SK-N-SH treated with all-trans-retinoic acid at 6 μM for 48 hours (cell line): ENCODE measurements at regions not wholly inside any gene's neighbourhood (a gene's known extent, or its start where the extent isn't known, plus 50 kb on each side); places are given as distances from the start of the nearest gene placed in this dataset.

ENCODE experiments used
- ATAC-seq: fragments of 200-7000 bp; cut with Tn5 transposase; 3 replicates; pipeline ENCODE4 v1.9.1; 2020; ENCODE audit warnings: mild to moderate bottlenecking, moderate library complexity
- ARNTL ChIP-seq: fragments of 450-650 bp; formaldehyde crosslinking; IDR thresholded peaks from 2 replicates; pipeline ENCODE4 v1.5.0; 2020; ENCODE audit warnings: low read depth, mild to moderate bottlenecking, moderate library complexity, borderline replicate concordance
- BACH2 ChIP-seq: fragments of 250-450 bp; sonication (Bioruptor Pico); IDR thresholded peaks from 2 replicates; pipeline ENCODE4 v1.9.0; 2021; ENCODE audit warnings: mild to moderate bottlenecking, borderline replicate concordance
- CSDC2 ChIP-seq: fragments of 250-450 bp; sonication (Bioruptor Pico); IDR thresholded peaks from 2 replicates; pipeline ENCODE4 v1.5.0; 2020; ENCODE audit warnings: mild to moderate bottlenecking, moderate library complexity
- CSRNP3 ChIP-seq: fragments of 250-450 bp; sonication (Bioruptor Pico); IDR thresholded peaks from 2 replicates; pipeline ENCODE4 v1.5.1; 2021; ENCODE audit warnings: mild to moderate bottlenecking, moderate library complexity
- ESRRG ChIP-seq: fragments of 250-450 bp; sonication (Bioruptor Pico); IDR thresholded peaks from 2 replicates; pipeline ENCODE4 v1.6.1; 2021; ENCODE audit warnings: mild to moderate bottlenecking
- GLIS3 ChIP-seq: fragments of 250-450 bp; sonication (Bioruptor Pico); IDR thresholded peaks from 2 replicates; pipeline ENCODE4 v1.5.0; 2020; ENCODE audit warnings: mild to moderate bottlenecking, moderate library complexity
- OSR1 ChIP-seq: fragments of 250-450 bp; sonication (Bioruptor Pico); IDR thresholded peaks from 2 replicates; pipeline ENCODE4 v1.8.0; 2022; ENCODE audit warnings: moderate library complexity, mild to moderate bottlenecking, inconsistent platforms
- PPARA ChIP-seq: fragments of 250-450 bp; sonication (Bioruptor Pico); IDR thresholded peaks from 2 replicates; pipeline ENCODE4 v1.5.0; 2020; ENCODE audit warnings: mild to moderate bottlenecking, borderline replicate concordance
- SNAI2 ChIP-seq: fragments of 250-450 bp; sonication (Bioruptor Pico); IDR thresholded peaks from 2 replicates; pipeline ENCODE4 v1.5.0; 2020; ENCODE audit warnings: mild to moderate bottlenecking, moderate library complexity
- TCF4 ChIP-seq: fragments of 250-450 bp; sonication (Bioruptor Pico); IDR thresholded peaks from 2 replicates; pipeline ENCODE4 v1.8.0; 2021; ENCODE audit warnings: mild to moderate bottlenecking, moderate library complexity, borderline replicate concordance
- TOX ChIP-seq: fragments of 250-450 bp; sonication (Bioruptor Pico); IDR thresholded peaks from 2 replicates; pipeline ENCODE4 v1.8.0; 2021; ENCODE audit warnings: mild to moderate bottlenecking, moderate library complexity, borderline replicate concordance
- TSHZ2 ChIP-seq: fragments of 250-450 bp; sonication (Bioruptor Pico); IDR thresholded peaks from 2 replicates; pipeline ENCODE4 v1.5.0; 2020; ENCODE audit warnings: mild to moderate bottlenecking, moderate library complexity
- ZC3H10 ChIP-seq: fragments of 250-450 bp; sonication (Bioruptor Pico); IDR thresholded peaks from 2 replicates; pipeline ENCODE4 v1.5.1; 2021; ENCODE audit warnings: mild to moderate bottlenecking, moderate library complexity
- ZFP30 ChIP-seq: fragments of 450-650 bp; formaldehyde crosslinking; IDR thresholded peaks from 2 replicates; pipeline ENCODE4 v1.5.0; 2022; ENCODE audit warnings: mild to moderate bottlenecking, moderate library complexity
- ZNF565 ChIP-seq: fragments of 450-650 bp; formaldehyde crosslinking; conservative IDR thresholded peaks from 2 replicates; pipeline ENCODE4 v1.5.0; 2020; ENCODE audit warnings: low read depth, mild to moderate bottlenecking, moderate library complexity
- ZNF70 ChIP-seq: fragments of 450-650 bp; formaldehyde crosslinking; IDR thresholded peaks from 2 replicates; pipeline ENCODE4 v1.5.0; 2020; ENCODE audit warnings: mild to moderate bottlenecking, moderate library complexity
- ZNF8 ChIP-seq: fragments of 450-650 bp; formaldehyde crosslinking; IDR thresholded peaks from 2 replicates; pipeline ENCODE4 v1.5.0; 2020; ENCODE audit warnings: mild to moderate bottlenecking, moderate library complexity
- TF ChIP-seq, protein P1 (sequence below): fragments of 250-450 bp; sonication (Bioruptor Pico); IDR thresholded peaks from 2 replicates; pipeline ENCODE4 v1.8.0; 2021; ENCODE audit warnings: low read depth, mild to moderate bottlenecking, moderate library complexity, borderline replicate concordance
- TF ChIP-seq, protein P2 (sequence below): fragments of 250-450 bp; sonication (Bioruptor Pico); IDR thresholded peaks from 2 replicates; pipeline ENCODE4 v1.5.1; 2020; ENCODE audit warnings: low read depth, mild to moderate bottlenecking, moderate library complexity

GRCh38 chr16:63005356-63005755 lies 969.1 kb upstream of the CDH8 start:
- TF ChIP-seq ZFP30 (CRISPR knock-in tag) (no peak), CSDC2 (CRISPR knock-in tag) (no peak), GLIS3 (CRISPR knock-in tag) (no peak), CSRNP3 (CRISPR knock-in tag) (no peak), ZNF70 (CRISPR knock-in tag) (no peak), SNAI2 (CRISPR knock-in tag) (no peak)
- TF ChIP-seq, protein P1, sequence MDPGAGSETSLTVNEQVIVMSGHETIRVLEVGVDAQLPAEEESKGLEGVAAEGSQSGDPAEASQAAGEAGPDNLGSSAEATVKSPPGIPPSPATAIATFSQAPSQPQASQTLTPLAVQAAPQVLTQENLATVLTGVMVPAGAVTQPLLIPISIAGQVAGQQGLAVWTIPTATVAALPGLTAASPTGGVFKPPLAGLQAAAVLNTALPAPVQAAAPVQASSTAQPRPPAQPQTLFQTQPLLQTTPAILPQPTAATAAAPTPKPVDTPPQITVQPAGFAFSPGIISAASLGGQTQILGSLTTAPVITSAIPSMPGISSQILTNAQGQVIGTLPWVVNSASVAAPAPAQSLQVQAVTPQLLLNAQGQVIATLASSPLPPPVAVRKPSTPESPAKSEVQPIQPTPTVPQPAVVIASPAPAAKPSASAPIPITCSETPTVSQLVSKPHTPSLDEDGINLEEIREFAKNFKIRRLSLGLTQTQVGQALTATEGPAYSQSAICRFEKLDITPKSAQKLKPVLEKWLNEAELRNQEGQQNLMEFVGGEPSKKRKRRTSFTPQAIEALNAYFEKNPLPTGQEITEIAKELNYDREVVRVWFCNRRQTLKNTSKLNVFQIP (CRISPR knock-in tag) = no peak
- TF ChIP-seq, all 23 proteins: peak for 0
- no peak for ATAC-seq

GRCh38 chr16:62989480-62989879 lies 953.2 kb upstream of the CDH8 start:
- no peak for ATAC-seq

DNA sequence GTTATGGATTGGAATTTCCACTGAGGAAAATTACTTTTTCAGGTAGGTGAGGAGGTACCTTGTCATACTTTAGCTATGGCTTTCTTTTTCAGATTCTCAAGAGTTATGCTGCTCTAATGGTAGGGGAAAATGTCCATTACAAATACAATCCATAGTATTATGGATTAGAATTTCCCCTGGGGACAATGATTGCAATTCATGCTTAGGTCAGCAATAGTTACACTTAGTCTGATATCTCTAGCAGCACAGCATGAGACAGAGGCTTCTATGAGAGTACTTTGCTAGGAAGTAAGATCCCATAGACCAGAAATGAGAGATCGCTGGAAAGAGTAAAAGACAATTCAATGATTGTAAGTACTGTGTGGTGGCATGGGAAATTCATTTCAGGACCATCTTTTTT lies 949.5 kb upstream of the CDH8 start:
- ATAC-seq = no peak
- TF ChIP-seq CSDC2 (CRISPR knock-in tag) = no peak
- no peak for TF ChIP-seq TSHZ2 (CRISPR knock-in tag)
- TF ChIP-seq, protein P2, sequence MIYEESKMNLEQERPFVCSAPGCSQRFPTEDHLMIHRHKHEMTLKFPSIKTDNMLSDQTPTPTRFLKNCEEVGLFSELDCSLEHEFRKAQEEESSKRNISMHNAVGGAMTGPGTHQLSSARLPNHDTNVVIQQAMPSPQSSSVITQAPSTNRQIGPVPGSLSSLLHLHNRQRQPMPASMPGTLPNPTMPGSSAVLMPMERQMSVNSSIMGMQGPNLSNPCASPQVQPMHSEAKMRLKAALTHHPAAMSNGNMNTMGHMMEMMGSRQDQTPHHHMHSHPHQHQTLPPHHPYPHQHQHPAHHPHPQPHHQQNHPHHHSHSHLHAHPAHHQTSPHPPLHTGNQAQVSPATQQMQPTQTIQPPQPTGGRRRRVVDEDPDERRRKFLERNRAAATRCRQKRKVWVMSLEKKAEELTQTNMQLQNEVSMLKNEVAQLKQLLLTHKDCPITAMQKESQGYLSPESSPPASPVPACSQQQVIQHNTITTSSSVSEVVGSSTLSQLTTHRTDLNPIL = no peak
- TF ChIP-seq ZNF565 = no peak
- no peak for TF ChIP-seq ZNF70 (CRISPR knock-in tag)
- no peak for TF ChIP-seq TCF4 (CRISPR knock-in tag)
- TF ChIP-seq ZNF8 (CRISPR knock-in tag) = no peak
- no peak for TF ChIP-seq CSRNP3 (CRISPR knock-in tag)
- no peak for TF ChIP-seq BACH2
- no peak for TF ChIP-seq PPARA (CRISPR knock-in tag)
- no peak for TF ChIP-seq ZC3H10 (CRISPR knock-in tag)
- TF ChIP-seq ZFP30 (CRISPR knock-in tag) = no peak
- no peak for TF ChIP-seq ARNTL
- TF ChIP-seq TOX (CRISPR knock-in tag) = no peak
- no peak for TF ChIP-seq ESRRG (CRISPR knock-in tag)

More at GRCh38 chr16:62989480-62989879, 953.2 kb upstream of the CDH8 start:
- TF ChIP-seq BACH2 (no peak), OSR1 (no peak), SNAI2 (CRISPR knock-in tag) (no peak), TCF4 (CRISPR knock-in tag) (no peak), ZNF565 (no peak)
- TF ChIP-seq, protein P1 (CRISPR knock-in tag) = no peak
